ENCODE measurements at regions not wholly inside any gene's neighbourhood (a gene's known extent, or its start where the extent isn't known, plus 50 kb on each side); places are given as distances from the start of the nearest gene placed in this dataset.

DNA sequence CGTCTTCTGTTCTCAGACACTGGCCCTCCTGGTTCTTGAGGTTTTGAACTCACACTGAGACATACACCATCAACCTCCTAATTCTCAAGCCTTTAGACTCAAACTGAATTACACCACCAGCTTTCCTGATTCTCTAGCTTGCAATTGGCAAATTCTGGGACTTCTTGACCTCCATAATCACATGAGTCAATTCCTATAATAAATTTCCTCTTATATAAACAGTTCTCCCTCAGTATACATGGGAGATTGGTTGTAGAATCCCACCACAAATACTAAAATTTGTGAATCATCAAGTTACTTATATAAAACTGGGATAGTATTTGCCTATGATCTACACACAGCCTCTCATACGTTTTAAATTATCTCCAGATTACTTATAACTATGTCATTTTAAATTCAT is 162.2 kb downstream of the DIO2 start:
- TF ChIP-seq, protein P1, sequence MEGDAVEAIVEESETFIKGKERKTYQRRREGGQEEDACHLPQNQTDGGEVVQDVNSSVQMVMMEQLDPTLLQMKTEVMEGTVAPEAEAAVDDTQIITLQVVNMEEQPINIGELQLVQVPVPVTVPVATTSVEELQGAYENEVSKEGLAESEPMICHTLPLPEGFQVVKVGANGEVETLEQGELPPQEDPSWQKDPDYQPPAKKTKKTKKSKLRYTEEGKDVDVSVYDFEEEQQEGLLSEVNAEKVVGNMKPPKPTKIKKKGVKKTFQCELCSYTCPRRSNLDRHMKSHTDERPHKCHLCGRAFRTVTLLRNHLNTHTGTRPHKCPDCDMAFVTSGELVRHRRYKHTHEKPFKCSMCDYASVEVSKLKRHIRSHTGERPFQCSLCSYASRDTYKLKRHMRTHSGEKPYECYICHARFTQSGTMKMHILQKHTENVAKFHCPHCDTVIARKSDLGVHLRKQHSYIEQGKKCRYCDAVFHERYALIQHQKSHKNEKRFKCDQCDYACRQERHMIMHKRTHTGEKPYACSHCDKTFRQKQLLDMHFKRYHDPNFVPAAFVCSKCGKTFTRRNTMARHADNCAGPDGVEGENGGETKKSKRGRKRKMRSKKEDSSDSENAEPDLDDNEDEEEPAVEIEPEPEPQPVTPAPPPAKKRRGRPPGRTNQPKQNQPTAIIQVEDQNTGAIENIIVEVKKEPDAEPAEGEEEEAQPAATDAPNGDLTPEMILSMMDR (IDR thresholded peaks at IDR 0.05; ENCODE audit: low read length), result no peak
- TF ChIP-seq EZH2 (IDR thresholded peaks at IDR 0.05; ENCODE audit: borderline replicate concordance, low read length), result no peak
